HG03354 (cell line): ENCODE measurements at regions not wholly inside any gene's neighbourhood (a gene's known extent, or its start where the extent isn't known, plus 50 kb on each side); places are given as distances from the start of the nearest gene placed in this dataset.

ENCODE experiments used
- ATAC-seq: cut with Tn5 transposase; IDR thresholded peaks from one replicate; pipeline ENCODE4 v1.9.1; 2021; ENCODE audit warnings: mild to moderate bottlenecking; ENCODE audit not compliant: unreplicated experiment, poor library complexity, severe bottlenecking

GRCh38 chr2:117056376-117056748 is 758.1 kb upstream of the DDX18 start:
- ATAC-seq = no peak

GRCh38 chr2:117057016-117057415 is 757.5 kb upstream of the DDX18 start:
- ATAC-seq = no peak

- peak; percentile 85 for ATAC-seq
Measured at GRCh38 chr2:117058366-117058765, 756.1 kb upstream of the DDX18 start.

- no peak for ATAC-seq
Measured at GRCh38 chr2:117064021-117064420, 750.5 kb upstream of the DDX18 start.

- ATAC-seq = no peak
Measured at GRCh38 chr2:117065912-117066311, 748.6 kb upstream of the DDX18 start.

GRCh38 chr2:117067900-117068299 is 746.6 kb upstream of the DDX18 start:
- ATAC-seq = no peak

GRCh38 chr2:117068371-117068770 is 746.1 kb upstream of the DDX18 start:
- ATAC-seq = no peak

- ATAC-seq = no peak
Measured at GRCh38 chr2:117071556-117072102, 742.9 kb upstream of the DDX18 start.

- no peak for ATAC-seq
Measured at GRCh38 chr2:117074756-117075155, 739.7 kb upstream of the DDX18 start.

GRCh38 chr2:117085256-117085655 is 729.2 kb upstream of the DDX18 start:
- no peak for ATAC-seq

GRCh38 chr2:117085737-117086136 is 728.8 kb upstream of the DDX18 start:
- no peak for ATAC-seq

GRCh38 chr2:117086174-117086942 is 728.1 kb upstream of the DDX18 start:
- no peak for ATAC-seq

- ATAC-seq = no peak
Measured at GRCh38 chr2:117086943-117087250, 727.6 kb upstream of the DDX18 start.

- no peak for ATAC-seq
Measured at GRCh38 chr2:117087535-117088291, 726.8 kb upstream of the DDX18 start.

GRCh38 chr2:117091041-117091837 is 723.3 kb upstream of the DDX18 start:
- no peak for ATAC-seq

GRCh38 chr2:117101613-117102012 is 712.9 kb upstream of the DDX18 start:
- ATAC-seq = no peak

GRCh38 chr2:117108741-117109267 is 705.7 kb upstream of the DDX18 start:
- ATAC-seq = no peak

- ATAC-seq = no peak
Measured at GRCh38 chr2:117118994-117119393, 695.5 kb upstream of the DDX18 start.

- no peak for ATAC-seq
Measured at GRCh38 chr2:117123362-117123761, 691.1 kb upstream of the DDX18 start.

- ATAC-seq = no peak
Measured at GRCh38 chr2:117126656-117127055, 687.8 kb upstream of the DDX18 start.
